ENCODE measurements at regions not wholly inside any gene's neighbourhood (a gene's known extent, or its start where the extent isn't known, plus 50 kb on each side); places are given as distances from the start of the nearest gene placed in this dataset.

- no peak for DNase-seq (ENCODE audit: low spot score)
Observed at GRCh38 chr13:105052711-105053110, 1482.8 kb downstream of the EFNB2 start.

GRCh38 chr13:105050686-105051085 lies 1484.8 kb downstream of the EFNB2 start:
- no peak for DNase-seq (ENCODE audit: low spot score)

- DNase-seq (ENCODE audit: low spot score), result no peak
Observed at GRCh38 chr13:105048677-105049076, 1486.8 kb downstream of the EFNB2 start.

- DNase-seq (ENCODE audit: low spot score), result peak; percentile 22
Observed at GRCh38 chr13:105047676-105048295, 1487.7 kb downstream of the EFNB2 start.

- DNase-seq (ENCODE audit: low spot score), result no peak
Observed at GRCh38 chr13:105037110-105037509, 1498.4 kb downstream of the EFNB2 start.

- no peak for DNase-seq (ENCODE audit: low spot score)
Observed at GRCh38 chr13:105035092-105035491, 1500.4 kb downstream of the EFNB2 start.

GRCh38 chr13:105033999-105034398 lies 1501.5 kb downstream of the EFNB2 start:
- no peak for DNase-seq (ENCODE audit: low spot score)

GRCh38 chr13:105031306-105031705 lies 1504.2 kb downstream of the EFNB2 start:
- no peak for DNase-seq (ENCODE audit: low spot score)

GRCh38 chr13:105030851-105031250 lies 1504.6 kb downstream of the EFNB2 start:
- DNase-seq (ENCODE audit: low spot score), result no peak

GRCh38 chr13:105019073-105019472 lies 1516.4 kb downstream of the EFNB2 start:
- DNase-seq (ENCODE audit: low spot score), result no peak

- DNase-seq (ENCODE audit: low spot score), result peak; percentile 53
Observed at GRCh38 chr13:105016266-105016665, 1519.2 kb downstream of the EFNB2 start.

- no peak for DNase-seq (ENCODE audit: low spot score)
Observed at GRCh38 chr13:105008604-105009003, 1526.9 kb downstream of the EFNB2 start.

GRCh38 chr13:105007166-105007808 lies 1528.2 kb downstream of the EFNB2 start:
- no peak for DNase-seq (ENCODE audit: low spot score)

GRCh38 chr13:104996022-104996421 lies 1539.4 kb downstream of the EFNB2 start:
- no peak for DNase-seq (ENCODE audit: low spot score)

GRCh38 chr13:104993708-104994107 lies 1541.8 kb downstream of the EFNB2 start:
- DNase-seq (ENCODE audit: low spot score), result no peak

- DNase-seq (ENCODE audit: low spot score), result no peak
Observed at GRCh38 chr13:104987621-104988020, 1547.8 kb downstream of the EFNB2 start.

- DNase-seq (ENCODE audit: low spot score), result peak; percentile 32
Observed at GRCh38 chr13:104984296-104984818, 1551.1 kb downstream of the EFNB2 start.

GRCh38 chr13:104983601-104984000 lies 1551.9 kb downstream of the EFNB2 start:
- DNase-seq (ENCODE audit: low spot score), result no peak

- no peak for DNase-seq (ENCODE audit: low spot score)
Observed at GRCh38 chr13:104980586-104980985, 1554.9 kb downstream of the EFNB2 start.

GRCh38 chr13:104979281-104980030 lies 1556.0 kb downstream of the EFNB2 start:
- no peak for DNase-seq (ENCODE audit: low spot score)

- no peak for DNase-seq (ENCODE audit: low spot score)
Observed at GRCh38 chr13:104976986-104977385, 1558.5 kb downstream of the EFNB2 start.

GRCh38 chr13:104975272-104975671 lies 1560.2 kb downstream of the EFNB2 start:
- DNase-seq (ENCODE audit: low spot score), result peak; percentile 11

- DNase-seq (ENCODE audit: low spot score), result no peak
Observed at GRCh38 chr13:104968876-104969275, 1566.6 kb downstream of the EFNB2 start.
